DMS53 (cell line): ENCODE measurements at regions not wholly inside any gene's neighbourhood (a gene's known extent, or its start where the extent isn't known, plus 50 kb on each side); places are given as distances from the start of the nearest gene placed in this dataset.
A peak's percentile ranks its signal among the peaks of the same experiment; 100 is the strongest.
"Not testable (repeated sequence)": the region's sequence is repeated elsewhere in the genome, so short reads cannot be mapped to it uniquely, and the experiment has no call there.

Source experiments
- DNase-seq: peaks from one replicate; lab custom pipeline; 2025; lab: John Stamatoyannopoulos, UW

- DNase-seq: no peak
Measured at GRCh38 chr7:148514236-148514635, 76.3 kb upstream of the C7orf33 start.

GRCh38 chr7:148515237-148515636 lies 75.3 kb upstream of the C7orf33 start:
- no peak for DNase-seq

- no peak for DNase-seq
Measured at GRCh38 chr7:148515728-148516695, 74.6 kb upstream of the C7orf33 start.

DNA sequence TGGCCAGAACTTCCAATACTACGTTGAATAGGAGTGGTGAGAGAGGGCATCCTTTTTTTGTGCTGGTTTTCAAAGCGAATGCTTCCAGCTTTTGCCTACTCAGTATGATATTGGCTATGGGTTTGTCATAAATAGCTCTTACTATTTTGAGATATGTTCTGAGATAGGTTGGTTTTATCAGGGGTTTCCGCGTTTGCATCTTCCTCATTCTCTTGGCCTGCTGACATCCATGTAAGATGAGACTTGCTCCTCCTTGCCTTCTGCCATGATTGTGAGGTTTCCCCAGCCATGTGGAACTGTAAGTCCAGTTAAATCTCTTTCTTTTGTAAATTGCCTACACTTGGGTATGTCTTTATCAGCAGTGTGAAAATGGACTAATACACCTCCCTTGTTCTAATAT lies 71.2 kb upstream of the C7orf33 start:
- DNase-seq: not testable (repeated sequence)

GRCh38 chr7:148521271-148521670 lies 69.3 kb upstream of the C7orf33 start:
- peak; percentile 27 for DNase-seq

DNA sequence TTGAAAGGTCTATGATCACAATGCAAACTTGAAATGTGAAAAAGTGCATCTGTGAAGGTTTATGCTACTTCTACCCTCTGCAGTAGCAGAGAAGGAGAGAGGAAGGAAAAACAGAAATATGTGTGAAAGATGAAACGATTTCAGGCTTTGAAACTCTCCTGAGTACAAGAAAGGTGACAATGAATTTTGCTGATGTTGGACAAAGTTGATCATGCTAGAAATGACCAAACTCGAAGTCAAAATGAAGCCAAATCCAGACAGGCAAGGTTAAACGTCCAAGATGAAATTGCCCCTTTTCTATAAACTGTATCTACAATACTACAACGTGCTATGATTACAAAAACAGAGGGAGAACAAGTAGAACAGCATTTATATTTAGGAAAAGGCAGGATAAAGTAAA lies 67.0 kb upstream of the C7orf33 start:
- no peak for DNase-seq

GRCh38 chr7:148524479-148525224 lies 65.9 kb upstream of the C7orf33 start:
- DNase-seq: no peak

DNA sequence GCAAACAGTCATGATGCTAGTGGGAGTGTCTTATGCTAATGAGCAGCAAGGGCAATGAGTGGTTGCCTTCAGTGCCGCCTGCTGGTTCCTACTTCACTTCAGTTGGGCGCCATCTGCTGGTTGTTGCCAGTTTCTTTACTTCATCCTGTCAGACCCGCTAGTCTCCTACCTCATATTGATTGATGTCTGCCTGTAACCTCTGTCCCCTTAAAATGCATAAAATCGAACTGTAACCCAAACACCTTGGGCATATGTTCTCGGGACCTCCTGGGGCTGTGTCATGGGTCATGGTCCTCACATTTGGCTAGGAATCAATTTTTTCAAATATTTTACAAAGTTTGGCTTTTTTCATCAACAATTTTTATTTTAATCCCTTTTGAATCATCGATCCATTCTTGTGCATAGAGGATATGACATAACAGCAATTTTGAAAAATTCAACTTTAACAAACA lies 62.8 kb upstream of the C7orf33 start:
- DNase-seq: peak; percentile 97

DNA sequence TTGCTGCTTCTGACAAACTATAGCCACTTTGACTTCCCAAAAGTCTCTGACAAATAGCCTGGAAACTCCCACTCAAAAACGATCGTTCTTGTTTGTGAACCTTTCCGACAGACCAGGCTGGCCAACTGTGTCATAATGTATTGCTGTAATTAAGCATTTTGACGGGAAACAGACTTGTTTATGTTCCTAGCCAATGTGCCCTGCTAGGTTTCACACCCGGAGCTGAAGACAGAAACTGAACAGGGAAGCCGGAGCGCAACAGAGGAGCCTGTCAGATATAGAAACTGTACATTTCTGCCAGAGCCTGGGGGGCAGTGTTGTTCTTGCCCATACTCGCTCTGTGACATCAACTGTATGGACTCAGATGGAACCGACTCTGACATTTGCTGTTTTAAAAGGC lies 55.3 kb upstream of the C7orf33 start:
- no peak for DNase-seq

DNA sequence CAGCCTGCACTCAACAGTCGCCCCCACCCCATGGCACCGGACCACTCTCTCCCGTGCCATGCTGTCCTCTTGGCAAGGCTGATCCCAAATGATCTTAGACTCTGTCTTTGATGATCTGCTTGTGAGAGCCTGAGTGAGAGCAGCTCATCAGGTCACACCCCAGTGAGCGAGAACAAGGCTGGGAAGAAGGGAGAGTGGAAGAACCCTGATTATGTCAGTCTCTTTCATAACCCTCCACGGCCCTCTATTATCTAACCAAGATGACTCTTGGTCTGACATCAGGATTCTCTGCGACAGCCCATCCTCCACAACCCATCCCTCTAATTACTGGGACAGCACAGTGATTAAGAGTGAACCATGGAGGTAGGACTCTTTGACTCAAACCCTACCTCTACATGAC lies 53.1 kb upstream of the C7orf33 start:
- DNase-seq: no peak

DNA sequence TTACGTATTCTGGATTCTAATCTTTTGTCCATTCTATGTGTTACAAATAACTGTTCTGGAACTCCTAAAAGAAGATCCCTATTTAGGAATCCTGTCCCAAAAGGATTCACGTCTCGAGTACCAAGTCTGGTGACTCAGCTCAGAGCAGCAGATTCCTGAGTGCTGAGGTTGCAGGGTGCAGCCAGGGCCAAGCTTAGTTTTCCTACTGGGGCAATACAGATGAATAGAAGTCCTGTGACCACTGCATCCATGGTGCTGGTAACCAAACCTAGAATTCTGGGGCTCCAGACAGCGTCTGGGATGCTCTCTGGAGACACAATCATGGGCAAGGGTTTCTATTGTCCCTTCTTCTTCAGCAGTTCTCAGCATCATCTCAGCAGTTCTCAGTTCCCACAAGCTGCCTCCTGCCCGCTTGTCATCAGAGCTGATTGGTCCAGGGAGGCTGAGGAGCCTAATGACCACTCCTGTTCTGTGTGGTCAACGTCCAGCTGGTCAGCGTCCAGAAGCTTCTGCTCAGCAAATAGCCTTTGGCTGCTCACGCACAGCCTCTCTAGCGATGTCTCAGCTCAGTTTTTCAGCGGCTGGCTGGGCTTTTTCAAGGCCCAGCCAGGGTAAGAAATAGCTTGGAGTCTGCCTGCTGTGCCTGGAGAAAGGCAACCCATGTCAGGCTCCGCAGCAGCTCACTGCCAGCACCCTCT lies 50.4 kb upstream of the C7orf33 start:
- DNase-seq: no peak
